GM12878 (cell line): ENCODE measurements at regions not wholly inside any gene's neighbourhood (a gene's known extent, or its start where the extent isn't known, plus 50 kb on each side); places are given as distances from the start of the nearest gene placed in this dataset.

Experiments used
- ATF7 ChIP-seq: fragments of 450-650 bp; IDR thresholded peaks from 2 replicates; pipeline ENCODE4 v1.6.1; 2016; ENCODE audit warnings: low read depth, mild to moderate bottlenecking
- BCL11A ChIP-seq: IDR thresholded peaks from 2 replicates; pipeline ENCODE4 v1.6.1; 2011; ENCODE audit warnings: low read depth, low read length
- CREB1 ChIP-seq: IDR thresholded peaks from 2 replicates; pipeline ENCODE4 v1.6.1; 2012; ENCODE audit warnings: low read depth, mild to moderate bottlenecking, inconsistent platforms
- E2F8 ChIP-seq: fragments of 450-650 bp; IDR thresholded peaks from 2 replicates; pipeline ENCODE4 v1.6.1; 2018; ENCODE audit warnings: mild to moderate bottlenecking, low read depth, moderate library complexity; ENCODE audit not compliant: partially characterized antibody
- EGR1 ChIP-seq, 2 experiments: IDR thresholded peaks; 1 replicate in 1 of 2; 2 replicates in 1 of 2; pipeline ENCODE4 v1.6.1; 2011 to 2012; ENCODE audit warnings: low read depth in 2 of 2, low read length in 2 of 2, borderline replicate concordance in 1 of 2, mild to moderate bottlenecking in 1 of 2, moderate library complexity in 1 of 2
- FOS ChIP-seq: IDR thresholded peaks from 3 replicates; pipeline ENCODE4 v1.6.1; 2011; ENCODE audit warnings: borderline replicate concordance; ENCODE audit not compliant: insufficient read length; ENCODE audit errors: extremely low read depth
- IKZF1 ChIP-seq: fragments of 450-650 bp; conservative IDR thresholded peaks from 2 replicates; pipeline ENCODE4 v1.6.1; 2017; ENCODE audit warnings: antibody characterized with exemption, mild to moderate bottlenecking
- JUNB ChIP-seq: IDR thresholded peaks from 2 replicates; pipeline ENCODE4 v1.6.1; 2016; ENCODE audit warnings: antibody characterized with exemption, mild to moderate bottlenecking
- MEF2A ChIP-seq: IDR thresholded peaks from 2 replicates; pipeline ENCODE4 v1.6.1; 2011; ENCODE audit warnings: low read depth, mild to moderate bottlenecking, low read length, moderate library complexity; ENCODE audit not compliant: insufficient read depth
- NFYA ChIP-seq: IDR thresholded peaks from 2 replicates; pipeline ENCODE4 v1.6.1; 2011; ENCODE audit warnings: low read depth, mild to moderate bottlenecking, low read length, improper control_type of control experiment, borderline replicate concordance
- PKNOX1 ChIP-seq: fragments of 450-650 bp; IDR thresholded peaks from 2 replicates; pipeline ENCODE4 v1.6.1; 2016; ENCODE audit warnings: mild to moderate bottlenecking
- PML ChIP-seq: IDR thresholded peaks from 2 replicates; pipeline ENCODE4 v1.6.1; 2012; ENCODE audit warnings: low read length, inconsistent platforms
- RAD51 ChIP-seq: fragments of 450-650 bp; IDR thresholded peaks from 2 replicates; pipeline ENCODE4 v1.6.1; 2016; ENCODE audit warnings: moderate library complexity, mild to moderate bottlenecking, inconsistent platforms
- RELB ChIP-seq: fragments of 450-650 bp; IDR thresholded peaks from 2 replicates; pipeline ENCODE4 v1.6.1; 2017; ENCODE audit warnings: low read depth, mild to moderate bottlenecking, moderate library complexity
- ZBED1 ChIP-seq: IDR thresholded peaks from 2 replicates; pipeline ENCODE4 v1.6.1; 2016; ENCODE audit warnings: borderline replicate concordance
- ZBTB4 ChIP-seq: fragments of 450-650 bp; formaldehyde crosslinking; IDR thresholded peaks from 2 replicates; pipeline ENCODE4 v1.4.0; 2022; ENCODE audit warnings: mild to moderate bottlenecking, moderate library complexity
- ZZZ3 ChIP-seq: IDR thresholded peaks from 2 replicates; pipeline ENCODE4 v1.6.1; 2011; ENCODE audit warnings: low read depth; ENCODE audit not compliant: control insufficient read depth, insufficient read length
- TF ChIP-seq, protein P1 (sequence below): fragments of 450-650 bp; IDR thresholded peaks from 2 replicates; pipeline ENCODE4 v1.6.1; 2017; ENCODE audit warnings: antibody characterized with exemption, mild to moderate bottlenecking, moderate library complexity

GRCh38 chr1:101435831-101436511 is 199.2 kb downstream of the S1PR1 start (continued):
- TF ChIP-seq ZBTB4, result no peak
- TF ChIP-seq, protein P1, sequence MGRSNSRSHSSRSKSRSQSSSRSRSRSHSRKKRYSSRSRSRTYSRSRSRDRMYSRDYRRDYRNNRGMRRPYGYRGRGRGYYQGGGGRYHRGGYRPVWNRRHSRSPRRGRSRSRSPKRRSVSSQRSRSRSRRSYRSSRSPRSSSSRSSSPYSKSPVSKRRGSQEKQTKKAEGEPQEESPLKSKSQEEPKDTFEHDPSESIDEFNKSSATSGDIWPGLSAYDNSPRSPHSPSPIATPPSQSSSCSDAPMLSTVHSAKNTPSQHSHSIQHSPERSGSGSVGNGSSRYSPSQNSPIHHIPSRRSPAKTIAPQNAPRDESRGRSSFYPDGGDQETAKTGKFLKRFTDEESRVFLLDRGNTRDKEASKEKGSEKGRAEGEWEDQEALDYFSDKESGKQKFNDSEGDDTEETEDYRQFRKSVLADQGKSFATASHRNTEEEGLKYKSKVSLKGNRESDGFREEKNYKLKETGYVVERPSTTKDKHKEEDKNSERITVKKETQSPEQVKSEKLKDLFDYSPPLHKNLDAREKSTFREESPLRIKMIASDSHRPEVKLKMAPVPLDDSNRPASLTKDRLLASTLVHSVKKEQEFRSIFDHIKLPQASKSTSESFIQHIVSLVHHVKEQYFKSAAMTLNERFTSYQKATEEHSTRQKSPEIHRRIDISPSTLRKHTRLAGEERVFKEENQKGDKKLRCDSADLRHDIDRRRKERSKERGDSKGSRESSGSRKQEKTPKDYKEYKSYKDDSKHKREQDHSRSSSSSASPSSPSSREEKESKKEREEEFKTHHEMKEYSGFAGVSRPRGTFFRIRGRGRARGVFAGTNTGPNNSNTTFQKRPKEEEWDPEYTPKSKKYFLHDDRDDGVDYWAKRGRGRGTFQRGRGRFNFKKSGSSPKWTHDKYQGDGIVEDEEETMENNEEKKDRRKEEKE, result no peak
- no peak for TF ChIP-seq ZZZ3
- TF ChIP-seq FOS, result no peak
- TF ChIP-seq PKNOX1, result peak; percentile 9; the same call in 1 of the 2 replicates
- TF ChIP-seq E2F8, result no peak
- no peak for TF ChIP-seq CREB1
- peak; percentile 64 for TF ChIP-seq MEF2A
- no peak for TF ChIP-seq RAD51
- TF ChIP-seq IKZF1, result peak; percentile 66
- 0 out of 2 replicates have a peak, but pooled peaks have one; percentile 60 for TF ChIP-seq ZBED1
- 0 out of 2 replicates have a peak, but pooled peaks have one; percentile 43 for TF ChIP-seq JUNB
- no peak; the same call in 1 of the 2 replicates for TF ChIP-seq PML
- no peak for TF ChIP-seq NFYA
- TF ChIP-seq ATF7, result peak; percentile 57
- TF ChIP-seq RELB, result peak; percentile 43
- TF ChIP-seq BCL11A, result no peak
- no peak for TF ChIP-seq EGR1 (IDR thresholded peaks at IDR 0.05; ENCODE audit: borderline replicate concordance in 1 of 2, low read depth in 2 of 2, low read length in 2 of 2)
